ENCODE measurements at regions not wholly inside any gene's neighbourhood (a gene's known extent, or its start where the extent isn't known, plus 50 kb on each side); places are given as distances from the start of the nearest gene placed in this dataset.

GRCh38 chr12:114974826-114975639 is 291.1 kb upstream of the TBX3 start:
- H3K9me3 Mint-ChIP-seq: no peaks in the 10 kb centered on the region
- peaks cover 5% of the 10 kb centered on the region for H3K27me3 Mint-ChIP-seq (ENCODE audit: low read depth, poor library complexity)
- no peak overlapping the region for H3K27ac Mint-ChIP-seq
- H3K36me3 Mint-ChIP-seq (ENCODE audit: low read depth): no peaks in the 10 kb centered on the region
- no peak for TF ChIP-seq CTCF (IDR thresholded peaks at IDR 0.05)
- H3K4me3 Mint-ChIP-seq: no peak overlapping the region
- H3K4me1 Mint-ChIP-seq: no peaks in the 10 kb centered on the region
- no peak for DNase-seq

GRCh38 chr12:114974333-114974732 is 290.4 kb upstream of the TBX3 start:
- TF ChIP-seq CTCF (IDR thresholded peaks at IDR 0.05): no peak
- H3K36me3 Mint-ChIP-seq (ENCODE audit: low read depth): no peaks in the 10 kb centered on the region
- no peak overlapping the region for H3K4me3 Mint-ChIP-seq

GRCh38 chr12:114968727-114969126 is 284.8 kb upstream of the TBX3 start:
- TF ChIP-seq CTCF (IDR thresholded peaks at IDR 0.05): no peak

More at GRCh38 chr12:114974333-114974732, 290.4 kb upstream of the TBX3 start:
- H3K27me3 Mint-ChIP-seq (ENCODE audit: low read depth, poor library complexity): peaks cover 9% of the 10 kb centered on the region
- H3K9me3 Mint-ChIP-seq: no peaks in the 10 kb centered on the region
- H3K4me1 Mint-ChIP-seq: no peaks in the 10 kb centered on the region
- no peak for DNase-seq
- no peak overlapping the region for H3K27ac Mint-ChIP-seq

GRCh38 chr12:114967151-114967550 is 283.2 kb upstream of the TBX3 start:
- Mint-ChIP-seq H3K27ac (no peak overlapping the region), H3K9me3 (peaks cover 5% of the 10 kb centered on the region), H3K27me3 (ENCODE audit: low read depth, poor library complexity) (peaks cover 5% of the 10 kb centered on the region), H3K4me1 (no peaks in the 10 kb centered on the region), H3K36me3 (ENCODE audit: low read depth) (no peaks in the 10 kb centered on the region), H3K4me3 (no peak overlapping the region)
- no peak for TF ChIP-seq CTCF (IDR thresholded peaks at IDR 0.05)
- no peak for DNase-seq

More at GRCh38 chr12:114968727-114969126, 284.8 kb upstream of the TBX3 start:
- H3K36me3 Mint-ChIP-seq (ENCODE audit: low read depth): no peaks in the 10 kb centered on the region
- DNase-seq: no peak
- no peak overlapping the region for H3K27ac Mint-ChIP-seq
- H3K27me3 Mint-ChIP-seq (ENCODE audit: low read depth, poor library complexity): peaks cover 5% of the 10 kb centered on the region
- peaks cover 5% of the 10 kb centered on the region for H3K9me3 Mint-ChIP-seq
- no peaks in the 10 kb centered on the region for H3K4me1 Mint-ChIP-seq
- no peak overlapping the region for H3K4me3 Mint-ChIP-seq

GRCh38 chr12:114964841-114965240 is 280.9 kb upstream of the TBX3 start:
- Mint-ChIP-seq H3K27me3 (ENCODE audit: low read depth, poor library complexity) (peaks cover 14% of the 10 kb centered on the region), H3K36me3 (ENCODE audit: low read depth) (no peaks in the 10 kb centered on the region), H3K27ac (no peak overlapping the region), H3K4me3 (no peak overlapping the region), H3K9me3 (peaks cover 5% of the 10 kb centered on the region), H3K4me1 (peaks cover 7% of the 10 kb centered on the region)
- no peak for DNase-seq
- no peak for TF ChIP-seq CTCF (IDR thresholded peaks at IDR 0.05)

GRCh38 chr12:114963846-114964245 is 279.9 kb upstream of the TBX3 start:
- Mint-ChIP-seq H3K9me3 (peaks cover 5% of the 10 kb centered on the region), H3K27me3 (ENCODE audit: low read depth, poor library complexity) (peaks cover 10% of the 10 kb centered on the region), H3K4me3 (no peak overlapping the region), H3K36me3 (ENCODE audit: low read depth) (no peaks in the 10 kb centered on the region), H3K27ac (no peak overlapping the region), H3K4me1 (peaks cover 11% of the 10 kb centered on the region)
- DNase-seq: no peak
- TF ChIP-seq CTCF (IDR thresholded peaks at IDR 0.05): no peak

All from nephron progenitor cell (in vitro differentiated cells).